DLD1 (cell line): ENCODE measurements at regions not wholly inside any gene's neighbourhood (a gene's known extent, or its start where the extent isn't known, plus 50 kb on each side); places are given as distances from the start of the nearest gene placed in this dataset.

Experiments
- in situ Hi-C: cut with HindIII; loops from 2 replicates; pipeline ENCODE4 v1.10.0; 2017; ENCODE audit warnings: low sequenced_read_pairs

DNA sequence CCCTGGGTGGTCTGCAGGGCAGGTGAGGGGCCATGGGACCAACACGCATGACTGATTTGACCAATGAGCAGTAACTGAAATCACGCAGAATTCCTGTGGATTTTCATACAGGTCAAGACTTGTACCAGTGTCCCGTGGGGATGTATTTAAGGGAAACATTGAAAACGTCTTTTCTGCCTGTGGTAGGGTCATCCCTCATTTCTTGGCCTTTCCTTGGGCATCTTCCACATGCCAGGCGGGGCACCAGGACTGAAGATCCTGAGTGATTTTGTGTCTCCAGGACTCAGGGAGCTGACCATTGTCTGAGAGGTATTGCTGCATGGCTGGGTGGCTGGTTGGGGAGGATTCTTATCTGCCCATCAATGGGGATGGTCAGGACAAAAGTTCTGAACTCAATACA lies 289.0 kb downstream of the GLRX3 start:
- in situ Hi-C loops: no loop called here

DNA sequence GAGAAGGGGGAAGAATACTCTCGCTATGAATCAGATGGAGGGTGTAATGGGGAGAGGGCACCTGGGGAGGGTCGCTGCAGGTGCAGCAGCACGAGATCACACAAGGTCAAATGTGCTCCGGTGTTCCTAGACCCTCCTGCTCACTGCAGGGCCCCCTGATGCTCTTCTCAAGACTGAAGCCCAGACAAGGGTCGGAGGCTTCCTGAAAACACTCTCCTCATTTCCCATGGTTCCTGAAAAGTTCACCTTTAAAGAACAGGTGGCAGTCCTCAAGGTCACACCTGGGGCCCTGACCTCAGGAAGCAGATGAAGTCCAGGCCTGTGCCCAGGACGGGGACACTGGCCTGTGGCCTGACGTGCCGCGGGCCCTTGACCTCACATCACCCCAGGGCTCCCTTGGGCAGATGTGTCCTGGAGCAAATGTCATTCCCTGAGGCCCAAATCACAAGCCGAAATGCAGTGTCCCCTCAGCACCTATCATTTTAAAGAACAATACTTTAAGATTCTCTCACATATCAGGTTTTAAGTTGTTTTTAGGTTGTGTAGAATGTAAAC lies 289.8 kb downstream of the GLRX3 start:
- in situ Hi-C loops: no loop called here

- in situ Hi-C loops: no loop called here
Observed at GRCh38 chr10:130427216-130427722, 291.1 kb downstream of the GLRX3 start.

GRCh38 chr10:130428936-130429335 lies 292.7 kb downstream of the GLRX3 start:
- in situ Hi-C loops: no loop called here

DNA sequence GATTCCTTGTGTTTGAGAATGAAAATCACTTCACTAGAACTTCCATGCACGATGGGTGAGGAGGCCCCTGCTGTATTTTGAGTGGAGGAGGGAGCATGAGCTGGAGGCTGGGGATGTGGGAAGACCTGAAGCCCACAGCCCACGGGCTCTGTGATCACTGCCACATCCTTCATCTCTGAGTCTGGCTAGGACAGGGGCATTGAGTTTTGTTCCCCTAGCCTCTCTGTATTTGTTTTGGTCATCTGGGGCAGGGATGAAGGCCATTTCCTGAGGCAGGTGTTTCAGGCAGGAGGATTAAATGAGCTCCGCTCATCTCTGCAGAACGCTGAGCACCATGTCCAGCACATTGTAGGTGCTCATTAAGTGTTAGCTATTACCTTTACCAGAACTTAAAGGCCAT lies 293.6 kb downstream of the GLRX3 start:
- in situ Hi-C loops: no loop called here

GRCh38 chr10:130430291-130430690 lies 294.1 kb downstream of the GLRX3 start:
- in situ Hi-C loops: no loop called here

- in situ Hi-C loops: no loop called here
Observed at GRCh38 chr10:130430852-130431704, 294.9 kb downstream of the GLRX3 start.

- in situ Hi-C loops: no loop called here
Observed at GRCh38 chr10:130432271-130432670, 296.1 kb downstream of the GLRX3 start.

GRCh38 chr10:130432850-130433249 lies 296.7 kb downstream of the GLRX3 start:
- in situ Hi-C loops: no loop called here

- in situ Hi-C loops: no loop called here
Observed at GRCh38 chr10:130434446-130435385, 298.5 kb downstream of the GLRX3 start.

DNA sequence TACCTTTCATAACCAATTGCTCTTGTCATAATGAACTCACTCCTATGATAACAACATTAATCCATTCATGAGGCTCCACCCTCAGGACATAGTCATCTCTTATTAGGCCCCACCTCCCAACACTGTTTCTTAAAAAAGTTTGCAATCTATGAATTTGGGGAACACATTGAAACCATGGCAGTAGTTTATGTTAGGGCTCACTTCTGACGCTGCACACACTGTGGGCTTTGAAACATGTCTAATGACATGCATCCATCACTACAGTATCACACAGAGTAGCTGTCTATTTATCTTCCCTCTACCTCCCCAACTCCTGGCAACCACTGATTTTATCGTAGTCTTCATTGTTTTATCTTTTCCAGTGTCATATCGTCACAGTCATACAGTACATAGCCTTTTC lies 299.8 kb downstream of the GLRX3 start:
- in situ Hi-C loops: no loop called here

DNA sequence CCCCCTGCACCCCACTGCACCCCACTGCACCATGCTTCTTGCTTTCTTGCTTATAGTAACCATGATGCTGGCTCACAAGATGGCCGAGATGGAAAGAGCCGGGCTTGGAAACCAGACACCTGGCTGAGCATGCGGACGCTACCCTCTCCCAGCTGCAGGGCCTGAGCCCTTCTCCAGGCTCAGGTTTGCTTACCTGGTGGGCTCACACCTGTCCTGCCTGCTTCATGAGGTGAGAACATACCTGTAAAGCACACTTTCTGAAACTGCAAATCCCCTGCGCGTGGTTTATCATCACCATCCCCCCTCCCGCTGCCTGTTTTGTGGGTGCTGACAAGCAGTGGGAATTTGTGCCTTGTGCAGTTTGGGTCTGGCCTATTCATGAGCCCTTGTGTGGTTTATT lies 302.7 kb downstream of the GLRX3 start:
- in situ Hi-C loops: no loop called here

DNA sequence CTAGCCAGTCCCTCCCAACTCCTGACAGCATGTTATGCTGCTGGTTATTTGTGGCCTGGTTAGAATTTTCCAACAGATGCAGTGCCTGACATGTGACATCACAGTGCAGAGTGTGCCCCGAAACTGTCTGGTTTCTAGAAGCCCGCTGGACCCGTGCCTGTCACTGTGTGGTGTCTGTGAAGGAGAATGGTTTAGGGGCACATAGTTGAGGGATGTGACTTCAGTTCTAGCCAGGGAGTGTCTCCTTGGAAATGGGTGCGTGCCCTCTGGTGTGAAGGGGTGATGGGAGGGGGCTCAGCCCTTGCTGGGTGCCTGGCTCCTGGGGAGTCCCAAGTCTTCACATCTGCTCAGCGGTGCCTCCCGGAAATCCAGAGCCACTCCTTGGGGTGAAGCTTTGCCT lies 303.6 kb downstream of the GLRX3 start:
- in situ Hi-C loops: no loop called here

- in situ Hi-C loops: no loop called here
Observed at GRCh38 chr10:130440494-130440893, 304.3 kb downstream of the GLRX3 start.

DNA sequence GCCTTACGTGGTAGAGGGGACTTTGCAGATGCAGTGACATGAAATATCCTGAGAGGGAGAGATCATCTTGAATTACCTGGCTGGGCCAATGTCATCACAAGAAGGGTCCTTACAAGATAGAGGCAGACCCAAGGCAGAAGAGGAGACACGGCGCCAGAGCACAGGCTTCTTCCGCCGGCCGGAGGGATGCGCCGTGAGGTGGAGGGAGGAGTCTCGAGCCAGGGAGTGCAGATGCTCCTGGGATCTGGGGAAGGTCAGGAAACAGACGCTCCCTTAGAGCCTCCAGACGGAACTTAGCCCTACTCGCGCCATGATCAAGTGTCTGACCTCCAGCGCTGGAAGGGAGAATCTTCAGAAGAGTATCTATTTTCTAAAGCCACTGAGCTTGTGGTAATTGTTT lies 304.8 kb downstream of the GLRX3 start:
- in situ Hi-C loops: no loop called here

DNA sequence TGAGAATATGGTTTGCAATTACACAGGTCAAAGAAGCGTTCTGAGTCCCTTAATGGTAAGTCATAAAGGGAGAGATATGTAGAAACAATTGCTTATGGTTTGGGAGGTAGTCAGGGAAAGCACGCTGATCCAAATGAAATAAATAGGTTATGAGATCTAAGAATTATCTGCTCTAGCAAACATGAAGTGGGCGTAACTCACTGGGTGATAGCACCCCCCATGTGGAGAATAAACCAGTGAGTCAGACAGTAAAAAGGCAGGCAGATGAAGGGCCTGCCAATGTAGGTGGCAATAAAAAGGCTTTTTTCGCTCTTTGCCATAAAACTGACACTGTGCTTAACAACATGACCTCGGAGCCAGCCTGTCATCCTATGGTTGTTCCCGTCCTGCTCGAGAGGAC lies 306.9 kb downstream of the GLRX3 start:
- in situ Hi-C loops: no loop called here

- in situ Hi-C loops: no loop called here
Observed at GRCh38 chr10:130453036-130453720, 317.0 kb downstream of the GLRX3 start.

- in situ Hi-C loops: no loop called here
Observed at GRCh38 chr10:130453721-130454542, 317.7 kb downstream of the GLRX3 start.

DNA sequence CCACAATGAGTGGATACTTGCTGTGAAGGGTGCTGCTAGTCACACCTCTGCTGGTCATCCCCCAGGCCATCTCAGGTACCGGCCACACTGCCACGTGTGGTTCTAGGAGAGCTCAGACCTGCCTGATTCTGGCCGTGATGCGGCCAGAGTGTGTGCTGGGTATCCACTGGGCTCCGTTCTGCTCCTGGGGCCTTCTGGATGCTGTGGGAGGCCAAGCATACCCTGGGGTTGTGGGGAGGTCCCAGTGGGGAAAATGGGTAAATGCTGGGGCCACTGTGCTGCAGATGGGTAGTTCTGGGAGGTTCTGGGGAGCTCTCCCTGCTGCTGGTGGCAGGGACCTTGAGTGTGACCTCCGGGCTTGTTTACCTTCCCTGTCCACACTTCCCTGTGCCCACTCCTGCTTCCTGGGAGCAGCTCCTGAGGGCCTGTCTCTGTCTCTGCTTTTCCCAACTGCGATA lies 318.4 kb downstream of the GLRX3 start:
- in situ Hi-C loops: no loop called here
